Activated CD8-positive, alpha-beta memory T cell treated with anti-CD3 and anti-CD28 coated beads, Interleukin-2, amount 50 U/mL, for 24 hours (primary cell): ENCODE measurements at regions not wholly inside any gene's neighbourhood (a gene's known extent, or its start where the extent isn't known, plus 50 kb on each side); places are given as distances from the start of the nearest gene placed in this dataset.

Experiments used
- DNase-seq: peaks from one replicate; pipeline ENCODE4 v3.0.0-alpha.2; 2020; ENCODE audit errors: extremely low read depth

- DNase-seq = no peak
Measured at GRCh38 chr14:36028665-36029064, 147.9 kb downstream of the PTCSC3 start.

DNA sequence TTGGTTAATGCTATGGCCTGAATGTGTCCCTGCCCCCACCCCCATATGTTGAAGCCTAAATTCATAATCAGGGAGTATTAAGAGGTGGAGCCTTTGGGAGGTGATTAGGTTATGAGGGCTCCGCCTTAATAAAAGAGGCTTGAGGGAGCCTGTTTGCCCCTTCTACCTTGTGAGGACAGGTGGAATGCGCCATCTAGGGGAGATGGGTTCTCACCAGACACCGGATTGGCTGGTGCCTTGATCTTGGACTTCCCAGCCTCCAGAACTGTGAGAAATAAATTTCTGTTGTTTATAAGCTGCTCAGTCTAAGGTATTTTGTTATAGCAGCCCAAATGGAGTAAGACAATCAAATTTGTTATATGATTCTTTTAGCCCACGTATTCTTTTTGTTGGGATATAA, 148.3 kb downstream of the PTCSC3 start:
- DNase-seq = no peak

DNA sequence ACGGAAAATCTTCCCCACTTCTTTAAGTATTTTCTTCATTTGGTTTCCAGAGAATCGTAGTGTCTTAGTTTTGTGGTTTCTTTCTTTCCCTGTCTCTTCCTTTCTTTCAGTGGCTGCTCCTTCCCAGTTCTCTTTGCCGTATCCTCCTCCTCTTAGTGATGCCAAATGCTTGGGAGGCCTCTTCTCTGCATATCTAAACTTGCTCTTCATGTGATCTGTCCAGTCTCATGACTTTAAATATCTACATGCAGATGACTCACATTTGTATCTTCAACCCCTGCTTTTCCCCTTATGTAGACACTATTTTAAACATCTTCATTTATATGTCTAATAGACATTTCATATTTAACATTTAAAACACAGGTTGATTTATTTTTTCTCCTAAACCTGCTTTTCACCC, 149.2 kb downstream of the PTCSC3 start:
- DNase-seq = no peak

DNA sequence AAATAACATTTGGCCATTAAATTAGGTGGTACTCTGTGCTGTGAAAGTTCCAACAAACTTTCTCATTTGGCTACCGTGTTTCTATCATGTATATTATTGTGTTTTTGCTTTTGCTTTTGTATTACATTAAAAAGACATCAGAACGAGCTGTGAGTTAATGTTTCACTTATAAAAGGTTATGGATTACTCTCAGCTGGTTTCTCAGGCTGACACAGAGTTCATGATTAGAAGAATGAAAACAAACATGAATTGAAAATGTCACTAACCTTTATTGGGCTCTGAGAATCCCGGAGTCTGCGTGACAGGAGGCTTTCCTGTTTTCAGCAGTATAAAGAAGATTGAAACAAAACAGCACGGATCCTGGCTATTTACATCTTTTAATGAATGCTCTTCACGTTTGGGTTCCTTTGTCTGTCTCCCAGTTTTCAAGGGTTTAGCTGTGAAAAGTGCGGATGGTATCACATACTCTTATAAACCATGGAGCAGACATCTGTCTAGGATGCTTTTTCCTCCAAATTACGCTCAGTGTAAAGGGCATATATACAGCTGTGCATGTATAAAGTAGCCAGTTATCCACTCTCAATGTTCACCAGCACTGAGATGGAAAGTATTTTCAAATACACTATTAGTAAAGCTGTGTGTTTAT, 153.6 kb downstream of the PTCSC3 start:
- DNase-seq = no peak

- DNase-seq = no peak
Measured at GRCh38 chr14:36021591-36022320, 154.8 kb downstream of the PTCSC3 start.

DNA sequence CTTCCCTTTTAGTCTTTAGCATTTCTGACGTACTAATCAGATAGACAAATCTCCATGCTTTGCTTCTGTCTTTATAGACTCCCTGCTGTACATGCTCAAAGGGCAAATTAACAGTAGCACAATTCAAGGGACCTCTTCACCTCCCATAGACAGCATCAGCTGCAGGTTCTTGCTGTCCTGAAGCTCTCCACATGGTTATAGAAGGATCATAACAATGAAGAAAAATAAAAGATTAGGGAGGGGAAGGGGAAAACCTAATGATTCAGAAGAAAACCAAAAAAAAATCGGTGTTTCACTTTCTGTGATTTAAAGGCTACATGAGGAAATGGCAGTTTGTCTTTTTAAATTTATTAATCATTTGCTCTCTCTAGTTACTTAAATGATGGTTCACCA, 155.5 kb downstream of the PTCSC3 start:
- no peak for DNase-seq

DNA sequence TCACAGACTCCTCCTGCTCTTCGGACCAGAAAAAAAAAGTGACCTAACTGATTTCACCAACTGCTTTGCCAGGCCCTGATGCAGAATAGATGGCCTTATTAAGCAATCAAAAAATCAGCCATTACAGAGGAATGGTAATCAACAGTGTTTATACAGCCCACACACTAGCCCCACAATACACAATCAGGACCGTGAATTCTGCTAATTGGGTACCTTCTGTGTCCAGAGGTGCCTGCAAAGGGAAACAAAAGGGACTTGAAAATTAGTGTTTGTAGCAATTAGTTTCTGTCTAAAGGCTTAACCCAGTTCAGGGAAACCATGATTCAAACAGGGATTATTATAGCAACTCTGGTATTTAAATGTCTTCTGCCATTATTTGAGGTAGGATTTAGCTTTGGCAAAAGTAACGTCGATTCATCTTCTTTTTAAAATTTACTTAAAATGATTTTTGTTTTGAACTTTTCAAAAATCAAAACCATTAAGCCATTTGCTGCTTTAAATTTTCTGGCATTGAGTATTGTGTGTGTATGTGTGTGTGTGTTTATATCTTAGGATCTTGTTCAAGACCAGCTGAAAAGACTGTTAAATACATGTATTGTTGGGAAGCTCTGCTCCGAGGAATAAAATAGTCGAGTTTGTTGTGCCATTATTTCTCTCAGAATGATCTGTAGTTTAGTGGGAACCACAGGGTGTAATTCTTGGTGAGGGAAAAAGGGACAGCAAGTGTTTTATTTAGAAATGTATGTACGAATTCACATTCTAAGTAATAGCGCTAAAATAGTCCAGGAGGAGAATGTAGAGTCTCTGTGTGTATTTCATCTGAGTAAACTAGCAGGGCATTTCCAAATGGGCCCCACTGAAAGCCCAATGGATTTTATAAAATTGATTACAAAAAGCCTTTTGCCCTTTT, 156.1 kb downstream of the PTCSC3 start:
- no peak for DNase-seq

DNA sequence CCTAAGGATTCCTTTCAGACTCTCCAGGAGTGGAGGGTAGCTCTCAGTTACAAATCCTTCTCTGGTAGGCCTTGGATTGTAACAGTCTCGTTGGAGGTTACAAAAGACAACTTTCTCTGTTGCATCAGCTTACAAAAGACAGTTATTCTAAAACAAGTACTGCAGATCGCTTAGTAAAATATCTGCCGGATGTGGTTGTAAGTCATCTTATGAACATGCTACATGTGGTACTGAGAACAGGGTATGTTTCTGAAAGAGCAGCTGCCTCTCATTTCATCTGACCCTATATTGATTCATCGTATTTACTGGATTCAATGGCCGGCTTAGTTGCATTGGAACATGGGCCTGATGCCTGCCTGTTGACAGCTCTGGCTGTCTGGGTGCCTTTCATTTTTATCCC, 157.4 kb downstream of the PTCSC3 start:
- DNase-seq = no peak

DNA sequence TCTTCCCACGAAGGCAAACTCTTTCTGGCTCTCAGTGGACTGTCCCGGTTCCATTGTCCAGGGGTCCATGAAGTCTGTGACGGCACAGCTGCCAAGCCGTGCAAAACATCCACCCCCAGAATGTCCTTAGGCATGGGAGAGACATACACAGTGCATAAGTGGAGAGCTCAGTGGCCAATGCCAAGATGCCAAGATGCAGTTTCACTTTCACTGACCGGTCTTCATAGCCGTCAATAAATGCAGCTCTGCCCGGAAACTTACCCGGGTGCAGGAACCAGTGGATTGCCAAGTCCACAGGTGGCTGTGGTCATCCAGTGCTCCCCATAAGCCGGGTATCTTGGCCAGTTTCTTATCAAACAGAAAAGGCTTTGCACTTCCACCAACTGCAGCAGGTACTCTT, 162.3 kb downstream of the PTCSC3 start:
- DNase-seq = no peak

- no peak for DNase-seq
Measured at GRCh38 chr14:36013483-36013882, 163.0 kb downstream of the PTCSC3 start.

GRCh38 chr14:36012621-36013020, 163.9 kb downstream of the PTCSC3 start:
- DNase-seq = no peak

- no peak for DNase-seq
Measured at GRCh38 chr14:36009643-36010042, 166.9 kb downstream of the PTCSC3 start.

DNA sequence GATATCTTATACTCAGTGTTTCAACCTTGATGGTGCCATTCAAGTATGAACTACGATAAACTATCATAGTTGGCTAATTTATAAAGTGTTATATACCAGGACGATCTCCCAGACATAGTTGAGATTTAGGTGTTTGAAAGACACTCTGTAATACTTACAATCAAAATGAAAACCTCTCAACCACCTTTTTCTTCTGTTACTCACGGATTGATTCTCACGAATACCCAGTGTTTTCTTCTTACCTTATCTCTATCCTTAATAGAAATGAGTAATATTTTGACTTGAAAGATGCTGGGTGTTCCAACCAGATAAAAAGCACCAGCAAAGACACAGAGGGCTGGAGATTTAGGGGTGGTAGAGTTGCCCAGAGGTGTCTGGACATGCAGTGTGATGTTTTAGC, 169.9 kb downstream of the PTCSC3 start:
- no peak for DNase-seq

DNA sequence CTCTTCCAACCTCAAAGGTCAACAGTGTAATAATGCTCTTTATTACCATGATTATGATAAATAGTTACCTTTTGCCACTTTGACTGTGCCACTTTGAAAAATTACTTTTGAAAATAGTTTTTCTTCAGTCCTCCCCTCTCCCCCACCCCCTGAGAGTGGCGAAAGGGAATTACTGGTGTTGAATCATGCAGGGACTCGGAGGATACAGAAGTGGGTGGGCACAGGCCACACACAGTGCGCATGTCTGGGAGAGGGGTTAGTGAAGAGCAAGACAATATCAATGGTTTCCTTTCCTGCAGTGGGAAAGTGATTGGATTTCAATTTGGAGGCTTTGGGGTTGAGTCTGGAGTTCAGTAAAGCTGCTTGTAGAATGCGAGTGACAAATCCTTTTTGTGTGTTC, 170.9 kb downstream of the PTCSC3 start:
- no peak for DNase-seq

- DNase-seq = no peak
Measured at GRCh38 chr14:36001936-36002335, 174.6 kb downstream of the PTCSC3 start.

- DNase-seq = no peak
Measured at GRCh38 chr14:35999294-35999693, 173.2 kb downstream of the BRMS1L start.

DNA sequence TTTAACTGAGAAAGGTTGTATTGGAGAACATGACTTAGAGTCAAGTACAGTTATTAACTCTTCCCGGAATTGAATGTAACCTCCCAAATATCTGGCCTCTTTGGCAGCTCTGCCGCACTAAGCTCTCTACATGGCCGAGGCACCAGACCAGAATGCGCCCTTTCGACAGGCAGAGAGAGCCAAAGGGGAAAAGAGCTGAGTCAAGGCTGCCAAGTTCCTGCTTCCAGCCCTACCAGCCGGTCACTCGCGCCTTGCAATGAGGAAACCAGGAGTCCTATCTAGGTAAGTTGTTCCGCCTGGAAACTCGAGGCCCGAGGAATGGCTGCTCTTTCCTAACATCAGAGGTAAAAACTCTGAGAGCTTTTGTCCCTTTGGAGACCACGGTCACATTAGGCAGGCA, 172.2 kb downstream of the BRMS1L start:
- no peak for DNase-seq

DNA sequence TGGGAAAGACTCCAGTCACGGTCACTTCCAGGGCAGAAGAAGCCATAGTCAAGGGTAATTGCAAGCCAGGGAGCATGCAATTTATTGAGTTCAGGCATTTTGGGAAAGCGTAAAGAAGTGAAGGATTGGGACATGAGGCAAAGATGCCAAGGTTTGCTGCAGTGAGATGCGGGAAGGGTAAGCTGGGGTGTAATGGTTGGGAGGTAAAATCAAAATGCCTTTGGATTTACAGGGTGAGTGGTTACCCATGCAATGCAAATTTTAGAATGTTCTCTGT, 167.5 kb downstream of the BRMS1L start:
- no peak for DNase-seq

DNA sequence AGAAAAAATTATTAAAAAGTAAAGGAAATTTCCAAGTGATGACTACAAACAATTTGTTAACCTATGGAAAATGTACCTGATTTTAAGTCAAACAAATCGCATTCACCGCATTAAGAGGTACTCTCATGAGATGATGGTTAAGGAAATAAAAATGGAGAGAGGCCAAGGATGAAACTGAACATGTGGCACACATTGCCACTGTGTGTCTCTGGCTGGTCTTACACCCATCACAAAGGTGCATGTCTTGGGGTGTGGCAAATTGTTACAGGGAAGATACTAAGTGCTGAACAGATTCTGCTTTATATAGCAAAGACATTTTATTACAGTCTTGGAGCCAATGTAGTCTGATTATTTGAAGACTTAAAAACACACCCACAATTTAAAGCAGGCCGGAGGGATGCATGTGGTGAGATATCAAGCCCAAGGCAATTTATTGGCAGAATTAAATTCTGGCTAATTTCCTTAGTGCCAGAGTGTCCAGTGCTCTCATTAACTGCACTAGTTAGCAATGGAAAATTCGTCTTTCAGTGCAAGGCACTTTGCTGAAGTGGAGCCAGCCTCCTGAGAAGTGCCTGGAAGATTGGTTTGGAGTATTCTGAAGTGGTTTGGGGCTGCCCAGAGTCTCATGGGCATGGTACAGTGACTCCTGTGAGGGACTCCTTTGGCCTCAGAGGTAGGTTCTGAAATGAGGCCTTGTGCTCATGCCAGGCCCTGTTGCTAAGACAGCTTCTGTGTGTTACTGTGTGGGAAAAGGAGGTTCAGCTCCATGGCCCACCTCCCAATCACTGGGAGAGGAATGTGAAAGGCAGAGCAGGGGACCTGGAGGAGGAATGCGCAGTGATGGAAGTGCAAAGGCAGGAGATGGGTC, 166.9 kb downstream of the BRMS1L start:
- no peak for DNase-seq

DNA sequence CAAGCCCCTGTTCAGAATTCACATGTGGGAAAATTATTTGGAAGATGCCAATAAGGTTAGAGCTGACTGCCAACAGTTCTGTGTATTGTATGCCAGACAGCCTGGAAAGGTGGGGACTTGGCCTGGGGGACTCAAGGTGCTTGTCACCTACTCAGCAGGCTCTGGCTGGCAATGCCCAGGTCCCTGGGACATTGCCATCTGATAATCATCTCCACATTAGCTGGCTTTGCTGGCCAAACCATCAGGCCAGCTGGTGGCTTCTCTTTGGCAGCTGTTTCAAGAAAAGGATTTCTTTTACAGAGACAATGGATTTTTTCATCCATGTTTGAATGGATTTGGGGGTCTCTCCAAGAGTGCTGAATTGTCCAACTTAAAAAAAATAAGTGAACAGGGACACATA, 165.2 kb downstream of the BRMS1L start:
- no peak for DNase-seq

DNA sequence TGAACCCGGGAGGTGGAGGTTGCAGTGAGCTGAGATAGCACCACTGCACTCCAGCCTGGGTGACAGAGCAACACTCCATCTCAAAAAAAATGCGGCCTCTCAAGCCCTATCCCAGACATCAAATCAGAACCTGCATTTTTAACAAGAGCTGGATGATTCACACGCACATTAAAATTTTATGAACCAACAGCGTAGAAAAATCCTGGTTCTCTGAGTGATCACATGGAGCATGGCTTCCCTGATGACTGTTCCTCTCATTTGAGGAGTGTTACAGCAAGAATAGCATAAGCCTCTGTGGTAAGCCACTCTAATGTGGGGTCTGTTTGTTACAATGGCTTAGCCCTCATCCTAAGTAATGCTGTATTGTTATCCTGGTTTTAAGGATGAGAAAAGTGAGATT, 163.6 kb downstream of the BRMS1L start:
- no peak for DNase-seq
